HG03575 (cell line): ENCODE measurements at regions not wholly inside any gene's neighbourhood (a gene's known extent, or its start where the extent isn't known, plus 50 kb on each side); places are given as distances from the start of the nearest gene placed in this dataset.

ENCODE experiments used
- ATAC-seq: cut with Tn5 transposase; IDR thresholded peaks from one replicate; pipeline ENCODE4 v1.9.1; 2021; ENCODE audit not compliant: unreplicated experiment, insufficient number of reproducible peaks, low FRiP score; ENCODE audit errors: extremely low read depth

DNA sequence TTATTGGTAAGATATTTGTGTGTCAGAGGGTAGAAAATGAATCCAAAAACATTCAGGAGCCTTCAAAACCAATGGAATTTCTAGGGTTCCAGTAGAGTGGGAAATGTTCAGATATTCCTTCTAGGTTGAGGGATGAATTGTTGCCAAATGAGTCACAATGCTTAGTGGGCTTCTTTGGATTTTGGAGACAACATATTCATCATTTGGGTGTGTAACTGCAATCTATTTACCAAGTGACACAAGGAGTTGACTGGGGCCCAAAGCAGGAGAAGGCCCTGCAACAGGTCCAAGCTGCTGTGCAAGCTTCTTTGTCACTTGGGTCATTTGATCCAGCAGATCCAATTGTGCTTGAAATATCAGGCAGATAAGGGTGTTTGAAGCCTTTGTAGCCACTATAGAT lies 551.5 kb upstream of the PITX2 start:
- ATAC-seq: no peak

DNA sequence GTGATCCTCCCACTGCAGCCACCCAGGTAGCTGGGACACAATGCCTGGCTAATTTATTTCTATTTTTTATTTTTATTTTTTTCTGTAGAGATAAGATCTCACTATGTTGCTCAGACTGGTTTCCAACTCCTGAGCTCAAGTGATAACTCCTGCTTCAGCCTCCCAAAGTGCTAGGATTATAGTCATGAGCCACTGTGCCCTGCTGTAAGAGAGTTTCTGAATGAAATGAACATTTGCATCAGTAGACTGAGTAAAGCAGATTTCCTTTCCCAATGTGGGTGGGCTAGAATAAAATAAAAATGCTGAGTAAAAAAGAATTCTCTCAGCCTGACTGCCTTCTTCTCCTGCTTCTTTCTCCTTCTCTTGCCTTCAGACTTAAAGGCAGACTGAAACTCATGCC lies 555.4 kb upstream of the PITX2 start:
- ATAC-seq: no peak

DNA sequence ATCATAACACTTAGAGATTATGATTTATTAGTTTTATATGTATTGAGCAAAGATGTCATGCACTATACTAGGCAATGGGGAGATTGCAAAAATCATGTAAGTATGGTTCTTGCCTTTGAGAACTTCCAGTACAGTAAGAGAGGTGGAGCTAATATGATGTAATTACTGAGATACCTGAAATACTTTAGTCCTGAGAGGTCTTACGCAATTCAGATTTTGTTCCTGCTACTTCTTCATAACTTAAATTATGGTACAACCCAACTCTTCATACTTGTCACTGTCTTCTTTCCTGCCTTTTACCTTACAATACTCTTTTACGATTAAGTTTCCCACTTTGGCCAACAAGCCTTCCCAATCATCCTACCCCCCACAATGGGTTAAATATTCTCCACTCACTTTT lies 564.2 kb upstream of the PITX2 start:
- no peak for ATAC-seq

DNA sequence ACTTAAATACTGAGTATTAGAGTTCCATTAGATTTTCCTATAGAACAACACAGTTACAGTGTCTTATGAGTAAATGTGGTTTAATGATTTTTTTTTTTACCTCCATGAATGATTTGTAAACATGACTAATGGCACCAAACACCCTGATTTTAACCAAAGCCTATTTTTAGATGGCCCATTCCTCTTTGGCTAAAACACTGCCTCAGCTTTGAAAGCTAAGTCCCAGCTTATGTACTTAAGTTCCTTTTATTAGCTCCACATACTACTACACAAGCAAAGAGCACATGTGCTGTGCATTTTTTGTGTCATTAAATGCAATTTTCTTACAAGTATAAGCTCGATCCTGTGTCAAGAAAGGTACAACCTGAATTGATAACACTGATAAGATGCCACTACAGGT lies 575.6 kb upstream of the PITX2 start:
- ATAC-seq: no peak

DNA sequence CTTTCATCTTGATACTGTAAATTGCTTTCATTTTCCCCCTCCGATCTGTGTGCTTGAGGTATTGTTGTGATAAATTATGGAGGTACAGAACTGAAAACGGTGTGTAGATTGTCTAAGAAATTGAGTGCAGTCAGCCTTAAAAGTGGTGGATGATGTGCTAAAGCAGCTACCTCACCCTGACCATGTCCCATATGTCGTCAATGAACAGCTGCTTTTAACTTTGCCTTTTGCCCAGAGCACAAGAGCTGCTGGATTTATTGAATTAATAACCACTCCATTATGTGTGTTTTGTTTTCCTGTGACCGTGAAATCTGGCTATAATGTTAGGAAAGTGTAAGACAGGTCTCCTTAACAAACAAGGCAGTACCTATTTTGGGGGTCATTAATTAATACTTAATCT lies 581.9 kb upstream of the PITX2 start:
- no peak for ATAC-seq

DNA sequence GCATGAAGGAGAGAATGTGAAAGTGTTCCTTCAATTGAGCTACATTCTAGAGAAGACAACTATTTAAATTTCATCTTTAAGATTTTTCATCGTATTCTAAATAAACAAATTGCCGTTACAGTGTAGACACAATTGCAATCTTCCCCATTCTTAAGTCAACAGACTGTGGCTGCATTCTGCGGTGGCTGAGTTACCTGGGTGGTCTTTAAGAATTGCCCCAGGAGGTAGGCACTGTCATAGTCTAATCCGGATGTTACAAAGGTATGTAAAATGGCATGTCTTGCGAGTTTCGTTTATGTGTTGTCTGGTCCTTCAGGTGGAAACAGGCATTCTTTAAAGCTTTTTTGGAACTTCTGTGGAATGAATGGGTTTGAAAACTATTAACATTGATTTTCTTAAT lies 586.1 kb upstream of the PITX2 start:
- ATAC-seq: no peak

DNA sequence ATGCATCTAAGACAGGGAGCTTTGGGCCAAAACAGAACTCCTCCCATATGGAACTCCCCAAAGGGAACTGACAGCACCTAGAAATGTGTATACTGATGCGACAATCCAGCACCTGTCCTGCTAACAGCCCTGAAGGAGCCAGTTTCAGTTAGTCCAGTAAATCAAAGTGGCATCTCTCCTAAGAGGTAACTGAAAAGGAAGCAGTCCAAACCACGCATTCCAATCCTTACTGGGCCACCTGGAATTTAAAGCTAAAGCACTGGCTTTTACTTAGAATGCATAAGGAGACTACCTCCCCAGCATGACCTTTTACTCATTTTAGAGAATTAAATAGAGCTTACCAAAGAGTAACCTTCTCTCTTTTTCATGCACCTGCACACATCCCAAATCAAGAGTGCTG lies 586.8 kb upstream of the PITX2 start:
- no peak for ATAC-seq

DNA sequence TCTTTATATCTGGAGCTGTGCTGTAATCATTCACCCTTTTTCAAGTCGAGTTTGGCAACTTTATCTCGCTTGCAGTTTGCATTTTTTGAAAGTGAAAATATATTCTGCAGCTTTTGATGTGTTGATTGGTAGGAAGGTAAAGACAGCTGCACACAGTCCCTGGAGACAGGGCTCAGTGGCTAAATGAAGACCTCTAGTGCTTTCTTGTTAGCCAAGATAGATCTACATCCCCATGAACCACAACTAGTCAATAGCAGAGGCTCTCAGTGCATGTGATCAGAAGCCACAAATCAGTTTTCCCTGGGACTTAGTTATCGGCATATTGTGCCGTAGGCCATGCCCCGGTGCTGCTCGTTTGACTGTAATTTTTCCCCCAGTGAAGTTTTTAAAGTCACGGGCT lies 587.7 kb upstream of the PITX2 start:
- ATAC-seq: no peak

DNA sequence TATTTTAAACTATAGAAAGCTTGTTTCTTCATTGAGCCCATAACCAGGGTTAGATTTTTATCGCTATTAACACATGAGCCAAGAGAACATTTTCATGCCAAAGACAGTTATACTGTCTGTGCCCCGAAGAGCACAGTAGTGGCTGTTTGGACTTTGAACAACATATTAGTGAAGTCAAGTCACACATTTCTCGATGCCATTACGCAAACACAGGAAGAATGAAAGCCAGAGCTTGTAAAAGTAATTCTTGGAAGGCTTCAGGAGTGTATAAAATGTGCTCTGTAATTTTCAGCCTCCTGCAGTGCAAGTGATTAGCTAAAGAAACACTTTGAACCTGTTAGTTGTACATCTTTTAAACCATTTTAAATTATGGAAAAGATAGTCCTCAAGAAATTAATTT lies 590.7 kb upstream of the PITX2 start:
- no peak for ATAC-seq

DNA sequence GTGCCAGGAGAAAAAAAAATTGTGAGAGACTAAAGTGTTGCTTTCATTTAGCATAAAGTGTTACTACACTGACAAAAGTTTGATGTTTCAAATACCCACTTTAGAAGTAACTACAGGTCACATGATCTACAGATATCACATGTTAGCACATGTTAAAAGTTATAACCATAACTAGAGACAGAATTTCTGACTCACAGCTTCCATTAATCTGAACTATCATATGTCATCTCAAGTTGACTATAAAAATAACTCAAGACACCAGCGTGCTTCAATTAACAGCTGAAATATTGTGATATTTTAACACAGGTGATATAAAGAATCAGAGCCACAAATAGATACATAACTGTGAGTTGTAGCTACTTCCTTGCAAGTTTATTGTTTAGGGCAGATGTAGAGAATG lies 591.5 kb upstream of the PITX2 start:
- no peak for ATAC-seq

DNA sequence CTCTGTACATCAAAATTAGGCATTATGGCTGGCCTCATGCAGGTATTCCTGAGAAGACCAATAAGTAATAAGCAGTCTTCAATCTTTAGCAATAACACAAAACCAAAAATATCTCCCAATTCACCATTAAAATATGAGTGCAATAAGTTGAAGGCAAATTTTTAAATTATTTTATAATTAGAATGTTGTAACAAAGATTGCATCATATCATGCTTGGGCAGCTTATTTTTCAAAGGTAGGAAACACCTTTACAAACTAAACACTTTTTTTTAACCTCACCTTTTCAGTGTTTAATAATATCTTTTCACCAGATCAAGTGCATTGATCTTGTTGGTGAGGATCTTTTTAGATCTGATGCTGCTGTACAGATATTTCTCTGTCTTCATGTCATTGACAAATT lies 592.9 kb upstream of the PITX2 start:
- no peak for ATAC-seq

DNA sequence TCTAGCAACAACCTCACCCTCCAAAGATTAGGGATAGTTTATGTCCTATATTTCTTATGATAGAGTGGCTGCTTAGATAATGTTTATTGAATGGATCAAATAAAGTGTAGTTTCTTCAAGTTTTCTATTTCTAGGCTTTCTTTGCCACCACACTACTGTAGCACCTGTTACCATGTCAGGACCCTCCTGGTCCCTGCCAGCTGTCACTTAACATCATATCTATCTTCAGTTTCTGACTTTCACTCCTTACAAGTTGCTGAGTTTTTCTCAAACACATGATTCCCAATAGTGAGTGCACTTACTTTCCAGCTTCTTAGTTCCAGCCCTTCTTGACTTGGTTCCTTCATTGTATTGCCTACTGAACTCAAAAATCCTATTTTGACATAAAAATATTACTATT lies 593.9 kb upstream of the PITX2 start:
- no peak for ATAC-seq

DNA sequence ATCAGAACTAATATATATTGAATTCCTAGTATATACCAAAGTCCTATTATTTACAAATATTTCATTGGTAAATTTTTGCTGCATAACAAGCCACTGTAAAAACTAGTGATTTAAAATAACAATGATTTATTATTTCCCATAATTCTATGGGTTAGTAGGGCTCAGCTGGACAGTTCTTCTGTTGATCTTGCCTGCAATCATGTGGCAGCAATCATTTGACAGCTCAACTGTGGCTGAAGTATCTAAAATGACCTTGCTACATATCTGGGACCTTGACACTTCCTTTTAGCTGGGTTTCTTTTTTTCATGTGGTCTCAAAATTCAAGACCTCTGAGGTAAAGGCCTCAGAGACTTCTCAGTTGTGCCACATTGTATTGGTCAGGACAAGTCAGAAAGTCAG lies 598.5 kb upstream of the PITX2 start:
- ATAC-seq: no peak

DNA sequence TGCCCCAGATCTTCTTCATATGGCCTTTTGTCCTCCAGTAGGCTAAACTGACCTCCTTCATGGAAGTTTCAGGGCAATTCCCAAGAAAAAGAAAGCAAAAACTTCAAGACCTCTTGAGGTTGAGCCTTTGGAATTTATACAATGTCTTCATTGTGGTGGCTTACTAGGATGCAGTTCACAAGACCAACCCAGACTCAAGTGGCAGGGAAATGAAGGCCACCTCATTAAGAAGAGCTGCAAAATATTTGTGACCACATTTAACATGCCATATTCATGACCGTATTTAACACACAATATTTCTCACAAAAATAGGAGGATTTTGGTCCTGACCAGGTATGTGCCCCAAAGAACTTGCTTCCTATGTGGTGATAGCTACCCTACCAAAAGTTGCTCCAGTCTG lies 605.5 kb upstream of the PITX2 start:
- ATAC-seq: no peak

DNA sequence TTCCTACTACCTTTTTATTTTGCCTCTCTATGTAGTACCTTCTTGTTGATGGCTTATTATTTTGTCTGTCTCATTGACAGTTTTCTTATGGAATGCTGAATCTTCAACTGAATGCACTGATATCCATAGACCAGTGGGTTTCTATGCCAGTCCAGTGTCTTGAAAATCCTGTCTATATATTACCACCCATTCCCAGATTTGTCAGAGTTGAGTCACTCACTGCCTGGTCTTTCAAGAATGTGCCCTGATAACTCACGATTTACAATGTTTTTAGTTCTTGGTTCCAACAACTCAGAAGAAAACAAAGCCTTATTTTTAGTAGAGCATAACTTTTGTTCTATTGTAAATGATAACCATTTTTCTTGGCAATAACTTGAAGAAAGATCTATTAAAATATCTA lies 606.0 kb upstream of the PITX2 start:
- ATAC-seq: no peak

DNA sequence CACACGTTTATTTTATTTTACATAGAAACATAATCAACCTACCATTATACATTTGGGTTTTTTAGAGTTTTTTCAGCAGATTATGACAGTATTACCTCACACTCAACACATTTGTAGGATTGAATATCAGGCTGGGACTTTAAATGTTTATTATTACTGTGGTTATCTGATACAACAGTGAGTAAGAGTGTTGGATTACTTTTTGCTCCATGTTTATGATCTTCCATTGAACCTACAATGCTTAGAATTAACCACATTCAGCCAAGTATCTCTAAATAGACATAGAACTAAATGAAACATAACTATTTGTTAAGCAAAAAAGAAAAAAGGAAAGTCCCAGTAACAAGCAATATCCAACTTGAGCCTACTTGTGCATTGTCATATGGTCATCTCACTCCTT lies 607.4 kb upstream of the PITX2 start:
- ATAC-seq: no peak

DNA sequence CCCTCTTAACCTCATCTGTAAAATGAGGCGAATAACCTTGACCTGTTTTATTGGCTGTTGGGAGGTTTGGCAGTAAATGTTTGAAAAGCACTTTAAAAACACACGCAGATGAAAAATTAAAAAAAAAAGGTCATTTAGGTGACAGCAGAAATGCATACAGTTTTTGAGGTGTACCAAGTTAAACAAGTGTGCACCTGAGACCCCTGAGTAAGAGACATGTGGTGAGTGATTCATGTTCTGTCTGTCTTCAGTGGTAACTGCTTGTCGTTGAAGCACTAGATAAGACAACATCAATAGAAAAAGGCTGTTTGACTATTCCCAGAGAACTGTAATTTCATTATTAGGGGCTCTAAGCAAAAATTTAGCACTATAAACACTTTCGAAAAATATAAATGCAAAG lies 608.4 kb upstream of the PITX2 start:
- no peak for ATAC-seq

DNA sequence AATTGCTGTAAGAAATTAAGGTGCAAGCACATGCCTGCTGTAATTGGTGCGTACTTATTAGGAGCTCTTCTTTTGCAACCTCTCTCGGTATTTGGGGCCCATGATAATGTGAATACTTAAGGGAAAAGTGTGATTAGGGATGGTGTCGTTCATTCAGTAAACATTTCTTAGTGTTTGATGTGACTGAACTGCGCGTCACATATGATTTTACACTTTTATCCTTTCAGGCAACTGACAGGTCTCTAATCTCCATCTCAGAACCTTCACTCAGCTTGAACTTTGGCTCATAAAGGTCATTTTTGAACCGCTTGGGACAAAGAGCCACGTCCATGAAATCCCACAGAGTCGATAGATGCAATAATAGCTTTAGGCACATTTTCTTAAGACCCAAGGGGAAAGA lies 612.1 kb upstream of the PITX2 start:
- no peak for ATAC-seq

DNA sequence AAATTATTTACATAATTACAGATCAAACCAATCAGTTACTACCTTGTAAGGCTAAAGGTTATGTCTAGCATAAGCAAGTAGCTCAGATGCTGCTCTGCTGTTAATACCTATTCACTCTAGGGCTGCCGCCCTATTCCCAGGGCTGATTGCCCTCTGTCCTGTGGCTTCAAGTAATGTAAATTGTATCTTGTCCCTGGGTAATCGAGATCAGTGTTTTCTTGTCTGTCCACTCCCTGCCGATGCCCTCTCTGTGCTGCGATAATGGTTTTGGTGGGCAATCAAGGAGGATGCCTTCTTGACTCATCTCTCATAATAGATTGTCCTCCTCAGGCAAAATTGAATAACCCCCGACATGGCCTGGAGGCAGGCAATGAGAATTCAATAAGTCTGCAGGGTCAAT lies 641.0 kb upstream of the PITX2 start:
- ATAC-seq: no peak

DNA sequence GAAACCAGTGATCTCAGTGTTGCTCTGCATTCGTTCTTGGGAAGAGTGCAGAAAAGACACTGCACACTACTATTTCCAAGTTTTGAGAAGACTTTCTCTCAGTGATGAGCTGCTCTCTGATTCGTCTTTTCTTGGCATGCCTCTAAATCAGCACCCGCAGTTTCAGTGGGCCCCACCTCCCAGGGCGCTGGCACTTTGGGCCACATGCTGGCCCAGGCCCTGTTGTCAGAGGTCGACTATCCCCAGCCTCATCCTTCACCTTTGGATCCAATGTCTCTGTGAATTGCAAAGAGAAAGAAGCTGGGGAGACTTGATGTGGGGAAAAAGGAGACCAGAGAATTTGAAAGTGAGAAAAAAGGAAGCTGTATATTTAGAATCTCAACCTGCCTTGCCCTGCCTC lies 644.1 kb upstream of the PITX2 start:
- ATAC-seq: no peak

DNA sequence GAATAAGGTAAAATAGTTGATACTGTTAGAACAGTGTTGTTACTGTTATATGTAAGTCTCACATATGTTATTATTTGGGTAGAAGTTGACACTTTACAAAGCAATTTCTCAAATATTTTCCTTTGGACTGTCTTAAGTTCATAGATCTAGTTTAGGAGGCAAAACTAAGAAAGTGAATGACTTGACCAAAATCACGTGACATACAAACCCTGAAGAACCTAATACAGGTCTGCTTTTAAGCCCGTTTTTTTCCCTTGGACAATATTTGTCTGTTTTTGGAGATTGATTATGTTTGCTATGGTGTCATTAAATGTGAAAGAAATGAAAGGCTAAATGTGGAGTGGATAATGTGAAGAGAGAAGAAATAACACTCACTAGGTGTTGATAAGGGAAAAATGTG lies 644.9 kb upstream of the PITX2 start:
- no peak for ATAC-seq

DNA sequence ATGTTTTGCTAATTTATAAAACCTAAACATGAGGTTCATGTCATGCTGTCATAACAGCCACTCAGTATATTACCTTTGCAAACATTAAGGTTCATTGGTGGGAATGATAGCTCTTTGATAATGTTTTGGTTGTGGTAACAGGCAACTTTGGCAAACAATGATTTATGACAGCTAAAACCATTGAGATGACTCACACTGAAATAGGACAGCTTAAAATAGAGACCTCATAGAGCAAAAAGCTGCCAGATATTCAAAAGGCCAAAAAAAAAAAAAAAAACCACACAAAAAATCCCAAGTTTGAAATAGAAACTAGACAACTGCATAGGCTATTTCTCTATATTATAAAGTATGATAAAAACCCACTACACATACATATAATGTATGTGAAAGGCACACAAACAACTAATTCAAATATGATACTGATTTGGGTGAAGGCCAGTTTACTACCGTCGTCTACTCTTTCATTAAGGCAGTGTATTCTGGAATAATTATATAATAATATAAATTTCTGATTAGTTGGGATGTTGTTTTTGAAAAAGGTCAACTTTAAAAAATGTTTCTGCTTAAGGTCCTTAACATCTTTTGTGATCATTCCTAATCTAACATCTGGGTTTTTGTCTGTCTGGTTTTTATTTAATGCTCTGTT lies 646.0 kb upstream of the PITX2 start:
- ATAC-seq: no peak
